ENCODE measurements at regions not wholly inside any gene's neighbourhood (a gene's known extent, or its start where the extent isn't known, plus 50 kb on each side); places are given as distances from the start of the nearest gene placed in this dataset.
"Not testable (repeated sequence)": the region's sequence is repeated elsewhere in the genome, so short reads cannot be mapped to it uniquely, and the experiment has no call there.

- DNase-seq (ENCODE audit: low read depth): no peak
Observed at GRCh38 chr5:110304176-110304575, 422.3 kb downstream of the TMEM232 start.

- DNase-seq (ENCODE audit: low read depth): no peak
Observed at GRCh38 chr5:110306650-110307049, 419.8 kb downstream of the TMEM232 start.

- no peak for DNase-seq (ENCODE audit: low read depth)
Observed at GRCh38 chr5:110309222-110309621, 417.2 kb downstream of the TMEM232 start.

- DNase-seq (ENCODE audit: low read depth): not testable (repeated sequence)
Observed at GRCh38 chr5:110316566-110316965, 409.9 kb downstream of the TMEM232 start.

GRCh38 chr5:110321117-110321516 lies 405.4 kb downstream of the TMEM232 start:
- DNase-seq (ENCODE audit: low read depth): no peak

GRCh38 chr5:110323357-110323756 lies 403.1 kb downstream of the TMEM232 start:
- no peak for DNase-seq (ENCODE audit: low read depth)

- DNase-seq (ENCODE audit: low read depth): no peak
Observed at GRCh38 chr5:110323832-110324231, 402.6 kb downstream of the TMEM232 start.

- DNase-seq (ENCODE audit: low read depth): no peak
Observed at GRCh38 chr5:110324876-110325275, 401.6 kb downstream of the TMEM232 start.

GRCh38 chr5:110329955-110330525 lies 396.4 kb downstream of the TMEM232 start:
- DNase-seq (ENCODE audit: low read depth): no peak

- no peak for DNase-seq (ENCODE audit: low read depth)
Observed at GRCh38 chr5:110333384-110333783, 393.1 kb downstream of the TMEM232 start.

- DNase-seq (ENCODE audit: low read depth): no peak
Observed at GRCh38 chr5:110335361-110336066, 391.0 kb downstream of the TMEM232 start.

GRCh38 chr5:110338341-110339083 lies 388.0 kb downstream of the TMEM232 start:
- no peak for DNase-seq (ENCODE audit: low read depth)

- no peak for DNase-seq (ENCODE audit: low read depth)
Observed at GRCh38 chr5:110339399-110339798, 387.1 kb downstream of the TMEM232 start.

GRCh38 chr5:110341836-110342235 lies 384.6 kb downstream of the TMEM232 start:
- no peak for DNase-seq (ENCODE audit: low read depth)

GRCh38 chr5:110342683-110343082 lies 383.8 kb downstream of the TMEM232 start:
- DNase-seq (ENCODE audit: low read depth): no peak

GRCh38 chr5:110343616-110344015 lies 382.9 kb downstream of the TMEM232 start:
- DNase-seq (ENCODE audit: low read depth): no peak

GRCh38 chr5:110345623-110346022 lies 380.8 kb downstream of the TMEM232 start:
- DNase-seq (ENCODE audit: low read depth): no peak

GRCh38 chr5:110346893-110347358 lies 379.5 kb downstream of the TMEM232 start:
- DNase-seq (ENCODE audit: low read depth): no peak

- no peak for DNase-seq (ENCODE audit: low read depth)
Observed at GRCh38 chr5:110347781-110348180, 378.7 kb downstream of the TMEM232 start.

- DNase-seq (ENCODE audit: low read depth): no peak
Observed at GRCh38 chr5:110351430-110351829, 375.0 kb downstream of the TMEM232 start.

GRCh38 chr5:110354311-110354710 lies 372.2 kb downstream of the TMEM232 start:
- DNase-seq (ENCODE audit: low read depth): no peak

- no peak for DNase-seq (ENCODE audit: low read depth)
Observed at GRCh38 chr5:110354915-110355644, 371.4 kb downstream of the TMEM232 start.
